PC-9 (cell line): ENCODE measurements at regions not wholly inside any gene's neighbourhood (a gene's known extent, or its start where the extent isn't known, plus 50 kb on each side); places are given as distances from the start of the nearest gene placed in this dataset.

Source experiments
- CTCF ChIP-seq: fragments of 200-600 bp; sonication (generic); conservative IDR thresholded peaks from 2 replicates; pipeline ENCODE4 v1.6.1; 2017; ENCODE audit warnings: mixed run types, antibody characterized with exemption, mild to moderate bottlenecking, moderate library complexity
- EZH2 ChIP-seq: fragments of 200-600 bp; sonication (generic); IDR thresholded peaks from 2 replicates; pipeline ENCODE4 v1.8.0; 2017; ENCODE audit warnings: antibody characterized with exemption, low read depth

- TF ChIP-seq CTCF (no peak), EZH2 (no peak)
These were observed 324.1 kb downstream of the RBM26 start for GRCh38 chr13:79081942-79082341.
